ENCODE measurements at regions not wholly inside any gene's neighbourhood (a gene's known extent, or its start where the extent isn't known, plus 50 kb on each side); places are given as distances from the start of the nearest gene placed in this dataset.

GRCh38 chr21:24617819-24618218 is 989.5 kb downstream of the MRPL39 start:
- TF ChIP-seq CTCF (IDR thresholded peaks at IDR 0.05) (no peak), POLR2AphosphoS5 (IDR thresholded peaks at IDR 0.05) (no peak)

Data from transverse colon (tissue), 4 donors.